ENCODE measurements at regions not wholly inside any gene's neighbourhood (a gene's known extent, or its start where the extent isn't known, plus 50 kb on each side); places are given as distances from the start of the nearest gene placed in this dataset.

GRCh38 chr2:144796164-144796563 lies 276.2 kb upstream of the ZEB2 start:
- Histone ChIP-seq H3K27me3 (ENCODE audit: control insufficient read depth, insufficient read depth, low read length) (no peaks in the 10 kb centered on the region), H3K27ac (no peak overlapping the region), H3K9me3 (ENCODE audit: control insufficient read depth, low read length) (no peaks in the 10 kb centered on the region), H2AFZ (no peak overlapping the region), H3K4me1 (no peaks in the 10 kb centered on the region), H3K4me2 (ENCODE audit: low read length) (no peak overlapping the region), H3K4me3 (ENCODE audit: low read depth, low read length) (no peak overlapping the region), H3K79me2 (no peaks in the 10 kb centered on the region), H3K9ac (no peak overlapping the region), H3K36me3 (ENCODE audit: control insufficient read depth, insufficient read depth, low read length) (no peaks in the 10 kb centered on the region)
- TF ChIP-seq, protein P1, sequence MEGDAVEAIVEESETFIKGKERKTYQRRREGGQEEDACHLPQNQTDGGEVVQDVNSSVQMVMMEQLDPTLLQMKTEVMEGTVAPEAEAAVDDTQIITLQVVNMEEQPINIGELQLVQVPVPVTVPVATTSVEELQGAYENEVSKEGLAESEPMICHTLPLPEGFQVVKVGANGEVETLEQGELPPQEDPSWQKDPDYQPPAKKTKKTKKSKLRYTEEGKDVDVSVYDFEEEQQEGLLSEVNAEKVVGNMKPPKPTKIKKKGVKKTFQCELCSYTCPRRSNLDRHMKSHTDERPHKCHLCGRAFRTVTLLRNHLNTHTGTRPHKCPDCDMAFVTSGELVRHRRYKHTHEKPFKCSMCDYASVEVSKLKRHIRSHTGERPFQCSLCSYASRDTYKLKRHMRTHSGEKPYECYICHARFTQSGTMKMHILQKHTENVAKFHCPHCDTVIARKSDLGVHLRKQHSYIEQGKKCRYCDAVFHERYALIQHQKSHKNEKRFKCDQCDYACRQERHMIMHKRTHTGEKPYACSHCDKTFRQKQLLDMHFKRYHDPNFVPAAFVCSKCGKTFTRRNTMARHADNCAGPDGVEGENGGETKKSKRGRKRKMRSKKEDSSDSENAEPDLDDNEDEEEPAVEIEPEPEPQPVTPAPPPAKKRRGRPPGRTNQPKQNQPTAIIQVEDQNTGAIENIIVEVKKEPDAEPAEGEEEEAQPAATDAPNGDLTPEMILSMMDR (IDR thresholded peaks at IDR 0.05), result no peak

GRCh38 chr2:144785253-144785652 lies 265.3 kb upstream of the ZEB2 start:
- H3K9ac ChIP-seq, result no peak overlapping the region
- no peak overlapping the region for H3K27ac ChIP-seq
- no peaks in the 10 kb centered on the region for H3K4me1 ChIP-seq
- H3K9me3 ChIP-seq (ENCODE audit: control insufficient read depth, low read length), result no peaks in the 10 kb centered on the region
- TF ChIP-seq, protein P1 (IDR thresholded peaks at IDR 0.05), result no peak
- H2AFZ ChIP-seq, result no peak overlapping the region
- H3K27me3 ChIP-seq (ENCODE audit: control insufficient read depth, insufficient read depth, low read length), result no peaks in the 10 kb centered on the region
- no peak overlapping the region for H3K4me2 ChIP-seq (ENCODE audit: low read length)
- no peaks in the 10 kb centered on the region for H3K36me3 ChIP-seq (ENCODE audit: control insufficient read depth, insufficient read depth, low read length)
- H3K4me3 ChIP-seq (ENCODE audit: low read depth, low read length), result no peak overlapping the region
- H3K79me2 ChIP-seq, result no peaks in the 10 kb centered on the region

- no peaks in the 10 kb centered on the region for H3K9me3 ChIP-seq (ENCODE audit: control insufficient read depth, low read length)
- H3K27me3 ChIP-seq (ENCODE audit: control insufficient read depth, insufficient read depth, low read length), result no peaks in the 10 kb centered on the region
- H3K4me3 ChIP-seq (ENCODE audit: low read depth, low read length), result no peak overlapping the region
- TF ChIP-seq, protein P1 (IDR thresholded peaks at IDR 0.05), result no peak
- no peaks in the 10 kb centered on the region for H3K4me1 ChIP-seq
- no peak overlapping the region for H2AFZ ChIP-seq
- H3K27ac ChIP-seq, result no peak overlapping the region
- H3K36me3 ChIP-seq (ENCODE audit: control insufficient read depth, insufficient read depth, low read length), result no peaks in the 10 kb centered on the region
- H3K79me2 ChIP-seq, result no peaks in the 10 kb centered on the region
- H3K4me2 ChIP-seq (ENCODE audit: low read length), result no peak overlapping the region
- no peak overlapping the region for H3K9ac ChIP-seq
These were observed 261.1 kb upstream of the ZEB2 start for GRCh38 chr2:144780983-144781382.

DNA sequence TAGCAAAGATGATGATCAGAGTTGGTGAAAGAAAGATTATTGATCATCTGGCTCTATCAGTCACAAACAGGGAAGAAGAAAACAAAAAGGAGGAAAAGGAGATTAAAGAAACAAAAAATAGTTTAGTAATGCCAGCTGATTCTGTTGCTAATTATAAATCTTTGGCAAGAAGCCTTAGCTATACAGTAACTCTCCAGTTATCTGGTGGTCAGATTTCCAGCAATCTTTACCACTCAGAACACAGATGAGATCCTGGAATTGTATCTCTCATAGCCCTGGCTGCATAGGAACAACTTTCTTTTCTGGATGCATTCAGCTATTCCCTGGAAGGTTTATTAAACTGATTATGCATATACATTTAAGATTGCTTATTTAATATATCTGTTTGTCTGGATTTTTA lies 256.8 kb upstream of the ZEB2 start:
- Histone ChIP-seq H3K4me2 (ENCODE audit: low read length) (no peak overlapping the region), H3K27me3 (ENCODE audit: control insufficient read depth, insufficient read depth, low read length) (no peaks in the 10 kb centered on the region), H2AFZ (no peak overlapping the region), H3K27ac (no peak overlapping the region), H3K9ac (no peak overlapping the region), H3K36me3 (ENCODE audit: control insufficient read depth, insufficient read depth, low read length) (no peaks in the 10 kb centered on the region), H3K79me2 (no peaks in the 10 kb centered on the region), H3K9me3 (ENCODE audit: control insufficient read depth, low read length) (no peaks in the 10 kb centered on the region), H3K4me1 (no peaks in the 10 kb centered on the region), H3K4me3 (ENCODE audit: low read depth, low read length) (no peak overlapping the region)
- TF ChIP-seq, protein P1 (IDR thresholded peaks at IDR 0.05), result no peak

GRCh38 chr2:144774809-144775208 lies 254.9 kb upstream of the ZEB2 start:
- no peak overlapping the region for H3K9ac ChIP-seq
- H2AFZ ChIP-seq, result no peak overlapping the region
- no peaks in the 10 kb centered on the region for H3K27me3 ChIP-seq (ENCODE audit: control insufficient read depth, insufficient read depth, low read length)
- no peaks in the 10 kb centered on the region for H3K79me2 ChIP-seq
- TF ChIP-seq, protein P1 (IDR thresholded peaks at IDR 0.05), result no peak
- H3K27ac ChIP-seq, result no peak overlapping the region
- H3K9me3 ChIP-seq (ENCODE audit: control insufficient read depth, low read length), result no peaks in the 10 kb centered on the region
- H3K36me3 ChIP-seq (ENCODE audit: control insufficient read depth, insufficient read depth, low read length), result no peaks in the 10 kb centered on the region
- H3K4me3 ChIP-seq (ENCODE audit: low read depth, low read length), result no peak overlapping the region
- no peaks in the 10 kb centered on the region for H3K4me1 ChIP-seq
- no peak overlapping the region for H3K4me2 ChIP-seq (ENCODE audit: low read length)

All from parathyroid adenoma (tissue), 2 donors.